GM18868 (cell line): ENCODE measurements at regions not wholly inside any gene's neighbourhood (a gene's known extent, or its start where the extent isn't known, plus 50 kb on each side); places are given as distances from the start of the nearest gene placed in this dataset.
"Not testable (repeated sequence)": the region's sequence is repeated elsewhere in the genome, so short reads cannot be mapped to it uniquely, and the experiment has no call there.

Experiments used
- ATAC-seq: cut with Tn5 transposase; IDR thresholded peaks from one replicate; pipeline ENCODE4 v1.9.1; 2021; ENCODE audit warnings: mild to moderate bottlenecking, moderate library complexity; ENCODE audit not compliant: unreplicated experiment

- no peak for ATAC-seq
Measured at GRCh38 chr3:157589211-157589610, 86.0 kb upstream of the VEPH1 start.

- no peak for ATAC-seq
Measured at GRCh38 chr3:157588386-157589060, 85.3 kb upstream of the VEPH1 start.

GRCh38 chr3:157586293-157586692 is 83.1 kb upstream of the VEPH1 start:
- no peak for ATAC-seq

DNA sequence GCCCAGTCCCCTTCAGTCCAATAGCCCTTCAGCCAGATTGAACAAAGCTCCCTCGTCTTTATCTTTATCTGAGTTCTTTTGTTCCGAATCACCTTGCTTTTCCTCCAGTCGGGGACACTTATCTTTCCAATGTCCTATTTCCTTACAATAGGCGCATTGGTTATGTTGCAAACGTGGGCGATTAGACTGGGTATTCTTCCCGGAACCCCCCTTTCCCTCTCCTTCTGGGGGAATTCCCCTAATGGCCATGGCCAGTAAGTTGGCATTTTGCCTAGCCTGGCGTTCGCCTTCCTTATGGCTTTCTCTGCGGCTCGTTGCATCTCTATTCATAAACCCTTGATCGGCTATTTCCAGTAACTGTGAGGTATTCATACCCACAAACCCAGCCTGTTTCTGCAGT is 82.2 kb upstream of the VEPH1 start:
- no peak for ATAC-seq

DNA sequence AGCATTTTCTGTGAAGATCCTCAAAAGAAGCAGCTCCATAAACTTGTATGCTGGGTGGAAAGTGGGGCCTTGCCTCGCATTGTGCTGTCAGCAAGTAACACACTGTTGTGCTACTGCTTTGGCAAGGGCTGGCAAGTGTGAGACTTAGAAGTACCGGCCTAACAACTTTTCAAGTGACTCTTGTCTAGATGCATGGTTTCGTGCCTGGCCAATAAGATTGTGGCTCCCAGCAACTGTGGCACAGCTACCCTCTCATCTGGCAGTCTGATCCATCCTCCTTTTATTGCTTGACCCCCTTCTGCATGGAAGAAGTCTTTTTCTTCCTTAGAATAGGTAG is 79.4 kb upstream of the VEPH1 start:
- ATAC-seq: no peak

DNA sequence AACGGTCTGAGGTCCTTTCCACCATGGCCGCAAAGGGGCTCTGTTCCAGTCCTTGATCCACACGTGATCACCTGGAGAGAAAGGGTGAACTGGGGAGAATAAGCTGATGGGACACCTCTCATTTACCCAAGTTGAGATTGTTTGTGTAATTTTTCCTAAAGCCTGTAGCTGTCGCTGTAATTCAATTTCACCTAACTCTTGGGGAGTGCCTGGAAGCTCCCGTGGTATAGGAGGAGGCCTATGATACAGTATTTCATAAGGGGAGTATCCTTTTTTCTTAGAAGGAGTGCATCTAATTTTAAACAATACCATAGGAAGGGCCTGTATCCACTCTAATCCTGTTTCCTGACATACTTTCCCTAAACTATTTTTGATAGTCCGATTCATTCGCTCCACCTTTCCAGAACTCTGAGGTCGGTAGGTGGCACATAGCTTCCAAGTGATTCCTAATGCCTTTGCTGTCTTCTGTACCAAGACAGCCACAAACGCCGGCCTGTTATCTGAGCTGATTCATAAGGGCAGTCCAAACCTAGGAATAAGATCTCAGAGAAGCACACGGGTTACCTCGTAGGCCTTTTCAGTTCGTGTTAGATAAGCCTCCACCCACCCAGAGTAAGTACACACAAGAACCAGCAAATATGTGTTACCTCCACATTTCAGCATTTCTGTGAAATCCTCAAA is 78.9 kb upstream of the VEPH1 start:
- not testable (repeated sequence) for ATAC-seq

GRCh38 chr3:157581371-157581770 is 78.2 kb upstream of the VEPH1 start:
- ATAC-seq: no peak

DNA sequence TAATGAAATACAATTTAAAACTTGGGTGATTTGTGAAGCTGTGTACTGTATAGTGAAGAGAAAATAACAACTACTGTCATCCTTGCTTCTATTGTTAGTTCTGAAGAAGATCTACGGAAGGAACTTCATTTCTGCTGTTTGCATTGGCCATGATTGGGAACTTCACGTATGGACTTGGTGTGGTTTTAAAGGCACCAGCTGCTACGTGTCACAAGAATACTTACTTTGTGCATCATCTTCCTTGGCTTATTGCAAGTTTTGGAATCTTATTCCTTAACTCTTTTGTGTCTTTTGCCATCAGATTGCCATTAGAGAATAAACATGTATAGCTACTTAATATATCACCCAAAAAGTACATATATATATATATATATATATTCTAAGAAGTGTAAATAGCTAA is 75.0 kb upstream of the VEPH1 start:
- ATAC-seq: no peak

DNA sequence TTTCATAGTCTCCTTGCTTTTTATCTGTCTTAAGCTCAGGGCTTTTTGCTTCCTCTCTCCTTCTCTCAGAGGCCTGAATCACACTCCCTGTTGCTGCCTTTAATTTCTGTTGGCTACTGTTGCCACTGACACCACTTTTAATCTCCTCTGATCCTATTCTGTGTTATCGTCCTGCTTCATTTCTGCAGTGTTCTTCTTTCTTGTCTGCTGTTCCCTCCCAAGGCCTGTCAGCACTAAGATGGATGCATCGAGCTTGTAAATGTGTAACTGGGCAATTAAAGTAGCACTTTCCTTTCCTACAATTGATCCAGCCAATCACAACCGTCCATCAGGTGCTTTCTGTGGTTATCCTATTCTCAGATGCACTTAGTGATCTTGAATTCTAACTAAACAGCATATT is 71.3 kb upstream of the VEPH1 start:
- ATAC-seq: no peak

DNA sequence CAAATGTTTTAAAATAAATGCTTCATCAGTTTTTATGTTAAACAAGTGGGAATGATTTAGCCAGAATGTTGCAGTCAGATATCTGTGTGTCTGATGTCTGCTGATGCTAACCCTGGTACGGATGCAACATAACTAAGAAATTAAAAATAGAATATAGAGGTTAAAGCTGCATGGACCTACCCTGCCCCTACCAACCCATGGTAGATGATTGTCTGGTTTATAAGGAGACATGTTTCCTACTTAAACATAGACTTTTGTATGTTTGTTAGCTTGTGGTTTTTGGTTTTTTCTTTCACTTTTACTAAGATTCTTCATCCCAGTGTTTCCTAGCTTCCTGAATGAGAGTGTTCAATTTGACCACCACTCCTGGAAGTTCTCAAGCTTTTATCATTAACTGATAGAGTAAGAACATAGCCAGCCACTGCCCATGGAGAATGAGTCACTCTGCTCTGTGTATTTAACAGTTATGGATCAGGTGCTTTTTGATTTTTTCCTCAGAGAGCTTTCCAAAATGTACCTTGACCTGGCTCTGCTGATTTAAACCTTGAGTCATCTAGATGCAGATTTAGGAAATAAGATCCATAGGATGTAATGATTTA is 70.7 kb upstream of the VEPH1 start:
- ATAC-seq: no peak

DNA sequence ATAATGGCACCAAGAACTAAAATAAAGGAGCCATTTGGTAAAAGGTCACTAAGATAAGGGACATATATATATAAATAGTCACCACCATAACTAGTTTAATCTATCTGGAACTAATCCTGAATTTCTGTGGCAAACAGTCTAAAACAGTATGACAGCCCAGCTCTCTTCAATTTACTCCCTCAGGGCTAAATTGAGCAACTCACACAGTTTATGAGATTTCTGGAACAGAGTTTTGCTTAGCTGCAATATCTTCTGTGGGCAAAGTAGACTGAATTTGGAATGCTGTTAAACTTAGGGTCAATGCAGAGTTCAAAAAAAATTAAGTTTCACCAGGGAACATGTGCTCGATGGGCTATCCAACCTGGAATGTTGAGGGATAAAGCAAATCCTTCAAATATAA is 70.1 kb upstream of the VEPH1 start:
- no peak for ATAC-seq

DNA sequence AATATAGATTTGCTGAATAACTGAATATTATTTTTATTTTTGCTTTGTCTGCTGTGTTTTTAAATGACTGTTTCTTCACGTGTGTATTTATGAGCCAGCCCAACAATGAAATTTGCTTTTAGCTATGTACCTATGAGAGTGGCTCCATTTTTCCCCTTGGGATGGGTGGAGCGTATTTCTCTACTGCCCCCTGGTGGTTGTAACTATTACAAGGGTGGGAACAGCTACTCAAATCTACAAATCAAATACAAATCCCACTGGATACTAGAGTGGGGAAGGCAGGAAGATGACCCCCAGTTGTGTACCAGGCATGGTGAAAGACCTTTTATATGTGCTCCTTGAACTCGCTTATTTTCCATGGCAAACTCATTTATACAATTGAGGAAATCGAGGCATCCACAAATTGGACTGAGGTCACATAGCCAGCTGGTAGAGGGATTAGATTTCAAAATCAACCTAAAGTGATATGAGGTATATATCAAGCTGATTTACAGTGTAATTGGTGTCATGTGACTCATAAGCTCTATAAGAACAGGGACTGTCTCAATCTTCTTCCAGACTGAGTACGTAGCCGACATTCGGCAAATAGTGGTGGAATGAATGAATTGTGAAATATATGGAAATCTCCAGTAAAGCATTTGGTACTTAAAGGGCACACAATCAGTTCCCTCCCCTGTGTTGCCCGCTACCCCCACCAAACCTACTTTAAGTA is 69.5 kb upstream of the VEPH1 start:
- no peak for ATAC-seq

- ATAC-seq: no peak
Measured at GRCh38 chr3:157566596-157566995, 63.4 kb upstream of the VEPH1 start.

GRCh38 chr3:157559401-157559800 is 56.2 kb upstream of the VEPH1 start:
- ATAC-seq: no peak
